HG03103 (cell line): ENCODE measurements at regions not wholly inside any gene's neighbourhood (a gene's known extent, or its start where the extent isn't known, plus 50 kb on each side); places are given as distances from the start of the nearest gene placed in this dataset.
"Not testable (repeated sequence)": the region's sequence is repeated elsewhere in the genome, so short reads cannot be mapped to it uniquely, and the experiment has no call there.

Experiments used
- ATAC-seq: cut with Tn5 transposase; IDR thresholded peaks from one replicate; pipeline ENCODE4 v1.9.1; 2021; ENCODE audit warnings: low read depth; ENCODE audit not compliant: unreplicated experiment

DNA sequence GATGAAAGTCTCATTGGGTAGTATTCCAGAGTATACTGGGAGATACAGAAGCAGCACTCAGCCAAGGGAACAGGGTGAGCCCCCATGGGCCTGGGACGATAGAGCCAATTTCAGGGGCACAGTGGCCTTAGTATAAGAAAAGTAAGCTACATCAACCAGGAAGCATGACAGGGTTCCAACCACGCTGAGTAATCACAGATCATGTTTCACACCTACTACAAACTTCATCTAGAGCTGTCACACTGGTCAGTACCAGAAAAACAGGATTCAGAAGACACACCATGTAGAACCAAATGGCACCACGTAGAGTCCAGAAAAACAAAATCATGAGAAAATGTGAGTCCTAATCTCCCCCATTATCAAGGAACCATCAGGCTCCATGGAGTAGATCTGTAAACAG is 1292.4 kb upstream of the MIR17HG start:
- ATAC-seq = no peak

DNA sequence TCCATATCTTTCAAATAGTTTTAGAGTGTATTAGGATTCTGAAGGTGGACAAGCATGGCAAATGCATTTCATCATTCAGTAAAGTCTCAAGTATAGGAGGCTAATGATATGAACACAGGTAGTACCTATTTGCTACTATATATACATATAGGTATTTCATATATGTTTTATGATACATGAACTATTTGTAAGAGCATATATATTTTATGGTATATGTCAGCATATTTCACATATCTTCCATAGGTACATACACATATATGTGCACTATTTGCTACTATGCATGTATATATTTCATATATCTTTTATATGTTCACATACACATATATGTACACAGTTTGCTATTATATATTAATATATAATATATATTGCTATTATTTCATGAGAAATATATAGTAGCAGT is 1291.7 kb upstream of the MIR17HG start:
- ATAC-seq = no peak

DNA sequence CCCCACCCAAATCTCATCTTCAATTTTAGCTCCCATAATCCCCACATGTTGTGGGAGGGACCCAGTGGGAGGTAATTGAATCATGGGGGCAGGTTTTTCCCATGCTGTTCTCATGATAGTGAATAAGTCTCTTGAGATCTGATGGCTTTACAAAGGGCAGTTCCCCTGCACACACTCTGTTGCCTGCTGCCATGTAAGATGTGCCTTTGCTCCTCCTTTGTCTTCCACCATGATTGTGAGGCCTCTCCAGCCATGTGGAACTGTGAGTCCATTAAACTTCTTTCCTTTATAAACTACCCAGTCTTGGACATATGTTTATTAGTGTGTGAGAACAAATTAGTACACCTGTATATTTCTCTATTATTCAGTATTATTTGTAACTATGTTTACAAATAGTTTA is 1283.3 kb upstream of the MIR17HG start:
- not testable (repeated sequence) for ATAC-seq

DNA sequence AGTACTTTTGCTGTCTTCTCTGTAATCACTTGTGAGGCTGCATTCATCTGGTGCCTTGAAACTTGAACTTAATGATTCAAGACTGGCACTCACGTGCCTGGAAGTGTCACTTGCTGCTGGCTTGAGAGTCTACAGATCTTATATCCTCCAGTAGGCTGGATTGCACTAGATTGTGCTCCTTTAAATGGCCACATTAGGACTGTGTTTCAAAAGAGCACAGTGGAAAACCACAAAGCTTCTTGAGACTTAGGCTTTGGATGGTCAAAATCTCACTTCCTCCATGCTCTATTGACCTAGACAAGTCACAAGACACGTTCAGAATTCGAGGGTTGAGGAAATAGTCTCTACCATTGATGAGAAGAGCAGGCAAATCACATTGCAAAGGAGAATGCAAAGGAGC is 1278.8 kb upstream of the MIR17HG start:
- no peak for ATAC-seq

DNA sequence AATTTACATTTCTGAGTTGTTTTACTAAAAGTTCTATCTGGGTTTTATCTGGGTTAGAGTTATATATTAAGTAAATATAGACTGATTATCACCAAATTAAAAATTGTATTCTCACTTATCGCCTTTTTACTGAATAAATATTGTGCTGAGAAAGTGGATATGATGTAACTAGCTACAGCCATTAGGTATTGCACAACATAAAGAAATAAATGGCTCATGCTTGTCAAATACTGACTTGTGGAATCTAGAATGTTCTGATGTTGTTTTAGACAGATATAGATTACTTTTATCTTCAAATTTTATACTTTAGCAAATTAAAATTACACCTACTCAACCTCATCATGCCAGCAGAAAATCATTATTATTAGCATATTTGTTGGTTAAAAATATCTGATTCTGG is 1277.1 kb upstream of the MIR17HG start:
- no peak for ATAC-seq

DNA sequence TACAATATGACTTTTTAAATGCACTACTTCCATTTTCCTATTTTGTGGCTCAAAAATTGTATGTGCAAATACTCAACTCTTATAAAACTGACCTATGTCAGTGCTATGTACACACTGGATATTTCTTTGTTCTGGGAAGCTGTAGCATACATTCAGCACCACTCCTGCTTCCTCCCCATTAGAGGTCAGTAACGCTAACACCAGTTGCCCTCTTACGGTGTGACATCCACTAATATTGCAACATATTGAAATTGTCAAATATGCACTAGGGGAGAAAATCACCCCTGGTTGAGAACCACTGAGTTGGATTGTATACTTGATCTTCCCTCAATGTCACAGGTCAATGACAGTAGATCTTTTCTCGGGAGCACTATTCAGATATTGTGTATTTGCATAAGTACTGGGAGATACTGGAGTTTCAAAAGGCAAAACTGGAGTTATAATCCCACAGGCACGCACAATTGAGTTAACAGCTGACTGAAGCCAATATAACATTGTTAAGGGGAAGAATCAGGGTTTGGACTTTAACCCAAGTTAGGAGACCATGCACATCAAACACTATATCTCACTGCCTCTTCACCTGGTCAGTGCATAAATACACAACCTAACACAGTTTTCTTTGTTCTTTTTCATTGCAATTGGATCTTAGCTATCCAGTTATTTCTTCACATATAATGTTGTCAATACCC is 1276.5 kb upstream of the MIR17HG start:
- no peak for ATAC-seq

DNA sequence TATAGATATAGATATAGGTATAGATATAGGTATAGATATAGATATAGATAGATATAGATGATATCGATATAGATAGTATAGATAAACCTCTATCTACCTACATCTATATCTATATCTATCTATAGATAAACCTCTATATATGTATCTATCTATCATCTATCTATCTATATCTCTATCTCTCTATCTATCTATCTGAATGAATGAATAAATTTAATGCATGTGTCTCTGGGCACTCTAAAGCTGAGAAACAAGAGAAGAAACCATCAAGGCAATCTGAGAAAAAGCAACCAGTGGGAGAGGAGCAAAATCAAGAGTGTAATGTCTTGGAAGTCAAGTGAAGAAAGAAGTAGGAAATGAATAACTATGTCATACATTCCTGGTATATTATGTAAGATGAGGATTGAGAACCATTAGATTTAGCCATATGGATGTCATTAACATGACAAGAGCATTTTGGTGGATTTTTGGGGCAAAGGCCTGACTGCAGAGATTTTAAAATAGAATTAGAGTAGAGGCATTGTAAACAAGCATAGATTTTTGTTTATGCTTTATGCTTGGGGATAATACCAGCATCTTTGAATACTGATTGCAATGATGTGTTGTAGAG is 1262.7 kb upstream of the MIR17HG start:
- no peak for ATAC-seq

DNA sequence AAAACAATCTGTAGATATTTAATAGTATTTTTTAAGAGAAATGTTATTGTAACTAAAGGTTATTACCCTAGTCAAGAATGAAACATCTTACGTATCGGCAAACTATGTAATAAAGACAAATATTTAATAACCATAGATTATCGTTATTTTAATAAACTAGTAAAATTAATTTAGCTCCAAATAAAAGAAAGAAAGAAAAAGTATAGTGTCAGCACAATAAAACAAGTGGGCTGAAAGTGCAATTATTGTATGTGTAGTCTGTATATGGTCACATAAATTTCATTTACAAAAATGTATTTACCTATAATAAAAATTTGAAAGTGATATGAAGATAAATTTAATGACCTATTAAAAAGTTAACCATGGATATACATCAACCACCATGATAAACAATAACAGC is 1258.4 kb upstream of the MIR17HG start:
- ATAC-seq = no peak

DNA sequence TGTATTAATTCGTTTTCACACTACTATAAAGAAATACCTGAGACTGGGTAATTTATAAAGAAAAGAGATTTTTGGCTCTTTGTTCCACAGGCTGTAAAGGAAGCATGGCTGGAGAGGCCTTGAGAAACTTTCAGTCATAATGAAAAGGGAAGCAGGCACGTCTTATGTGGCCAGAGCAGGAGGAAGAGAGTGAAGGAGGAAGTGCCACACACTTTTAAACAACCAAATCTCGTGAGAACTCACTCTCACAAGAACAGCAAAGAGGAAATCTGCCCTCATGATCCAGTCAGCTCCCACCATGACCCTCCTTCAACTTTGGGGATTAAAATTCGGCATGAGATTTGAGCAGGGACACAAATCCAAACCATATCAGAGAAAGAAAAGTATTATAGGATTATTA is 1255.9 kb upstream of the MIR17HG start:
- no peak for ATAC-seq

DNA sequence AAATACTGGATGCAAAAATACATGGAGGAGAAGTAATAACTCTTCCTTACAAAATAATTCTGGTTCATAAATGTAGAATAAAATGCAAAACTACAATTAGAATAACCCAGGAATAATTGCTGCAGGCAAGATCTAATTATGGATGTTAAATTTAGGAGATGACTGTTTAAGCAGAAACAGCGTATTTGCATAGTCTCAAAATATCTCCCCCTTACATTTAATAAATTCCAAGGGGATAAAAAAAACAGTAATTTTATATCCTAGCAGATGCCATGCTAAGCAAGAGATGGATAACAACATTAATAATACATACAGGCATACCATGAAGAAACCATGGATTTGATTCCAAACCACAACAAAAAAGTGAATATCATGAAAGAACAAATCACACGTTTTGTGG is 1253.1 kb upstream of the MIR17HG start:
- ATAC-seq = no peak

DNA sequence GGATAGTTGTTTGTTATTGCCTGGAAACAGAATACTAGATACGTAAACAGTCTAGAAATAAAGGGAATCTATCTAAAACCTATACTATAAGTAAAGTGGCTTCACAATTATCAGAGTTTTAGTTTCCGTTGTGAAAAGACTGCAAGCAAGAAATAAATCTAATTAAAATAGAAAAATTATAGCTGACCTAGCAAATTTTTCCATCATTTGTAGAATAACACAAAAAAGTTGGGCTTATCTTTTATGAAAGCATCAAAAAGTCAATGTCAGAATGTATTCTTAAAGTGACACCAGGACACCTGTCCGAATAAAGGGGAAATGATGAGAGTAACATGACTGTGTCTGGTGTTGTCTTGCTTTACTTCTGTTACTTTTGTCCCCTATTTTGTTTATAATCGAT is 1248.9 kb upstream of the MIR17HG start:
- no peak for ATAC-seq

DNA sequence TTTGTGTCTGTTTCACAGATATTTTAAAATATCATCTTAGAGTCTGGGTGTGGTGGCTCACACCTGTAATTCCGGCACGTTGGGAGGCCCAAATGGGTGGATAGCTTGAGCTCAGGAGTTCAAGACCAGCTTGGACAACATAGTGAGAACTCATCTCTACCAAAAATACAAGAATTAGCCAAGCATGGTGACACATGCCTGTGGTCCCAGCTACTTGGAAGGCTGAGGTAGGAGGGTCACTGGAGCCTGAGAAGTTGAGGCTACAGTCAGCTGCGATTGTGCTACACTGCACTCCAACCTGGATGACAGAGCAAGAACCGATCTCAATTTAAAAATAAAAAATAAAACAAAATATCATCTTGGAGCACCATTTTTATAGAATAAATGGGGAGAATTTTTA is 1247.6 kb upstream of the MIR17HG start:
- no peak for ATAC-seq

DNA sequence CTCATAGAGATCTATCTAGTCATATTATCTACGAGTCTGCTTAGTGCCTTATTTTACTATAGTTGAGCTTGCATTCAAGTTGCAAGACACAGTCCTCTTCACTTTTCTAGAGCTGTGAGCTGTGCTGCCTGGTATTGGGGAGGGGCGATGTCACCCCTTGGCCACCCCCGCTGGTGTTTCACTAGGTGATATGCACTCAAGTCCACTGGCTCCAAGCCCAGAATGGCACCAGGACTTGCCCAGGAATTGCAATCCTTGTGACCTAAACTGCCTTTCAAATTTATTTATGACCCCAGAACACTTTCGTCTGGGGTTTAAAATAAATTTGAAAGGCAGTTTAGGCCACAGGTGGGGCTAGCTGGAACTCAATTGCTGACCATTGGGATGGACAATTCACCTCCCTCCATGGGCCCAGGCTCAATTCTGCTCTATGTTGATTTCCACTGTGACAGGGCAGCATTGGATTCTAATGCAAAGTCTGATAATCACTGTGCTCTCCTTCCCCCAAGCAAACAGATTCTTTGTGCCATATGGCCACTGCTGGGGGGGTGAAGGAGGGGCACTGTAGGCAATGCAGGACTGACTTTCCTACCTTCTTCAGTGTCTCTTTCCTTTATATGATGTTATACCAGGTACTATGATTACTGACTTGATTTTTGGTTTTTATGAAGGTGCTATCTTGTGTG is 1244.2 kb upstream of the MIR17HG start:
- ATAC-seq = no peak

DNA sequence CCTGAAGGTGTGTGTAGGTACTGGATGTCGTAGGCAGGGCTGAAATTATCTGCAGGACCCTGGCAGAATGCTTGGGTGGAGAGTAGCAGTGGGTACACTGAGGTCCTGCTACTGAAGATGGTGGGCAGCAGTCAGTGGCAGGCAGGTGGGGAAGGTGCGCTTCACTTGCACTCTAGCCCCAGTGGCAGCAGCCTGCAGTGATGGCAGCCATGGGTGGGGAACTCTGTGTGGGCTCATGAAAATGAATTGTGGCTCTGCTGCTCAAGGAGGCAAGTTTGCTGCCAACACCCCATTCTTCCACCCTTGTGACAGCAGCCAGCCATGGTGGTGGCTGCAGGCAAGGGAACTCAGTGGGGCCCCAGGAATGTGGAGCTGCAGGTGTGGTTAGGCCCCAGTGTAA is 1242.7 kb upstream of the MIR17HG start:
- ATAC-seq = no peak

DNA sequence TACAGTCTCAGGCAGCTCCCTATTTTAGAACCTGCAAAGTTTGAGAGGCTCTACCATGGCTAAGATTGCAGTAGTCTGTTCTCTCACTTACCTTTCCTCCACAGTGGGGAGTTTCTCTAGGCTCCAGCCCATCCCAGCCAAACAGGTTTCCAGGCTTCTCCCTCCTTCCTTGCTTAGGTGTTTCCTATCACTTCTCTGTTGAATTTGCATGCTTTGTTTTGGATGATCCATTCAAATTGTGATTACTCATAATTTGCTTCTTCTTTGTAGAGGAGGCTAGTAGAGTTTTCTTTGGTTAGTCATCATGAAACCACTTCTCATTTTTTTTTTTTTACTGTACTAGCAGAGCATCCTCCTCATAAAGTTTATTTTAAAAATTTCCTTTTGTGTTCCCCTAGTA is 1242.2 kb upstream of the MIR17HG start:
- no peak for ATAC-seq

DNA sequence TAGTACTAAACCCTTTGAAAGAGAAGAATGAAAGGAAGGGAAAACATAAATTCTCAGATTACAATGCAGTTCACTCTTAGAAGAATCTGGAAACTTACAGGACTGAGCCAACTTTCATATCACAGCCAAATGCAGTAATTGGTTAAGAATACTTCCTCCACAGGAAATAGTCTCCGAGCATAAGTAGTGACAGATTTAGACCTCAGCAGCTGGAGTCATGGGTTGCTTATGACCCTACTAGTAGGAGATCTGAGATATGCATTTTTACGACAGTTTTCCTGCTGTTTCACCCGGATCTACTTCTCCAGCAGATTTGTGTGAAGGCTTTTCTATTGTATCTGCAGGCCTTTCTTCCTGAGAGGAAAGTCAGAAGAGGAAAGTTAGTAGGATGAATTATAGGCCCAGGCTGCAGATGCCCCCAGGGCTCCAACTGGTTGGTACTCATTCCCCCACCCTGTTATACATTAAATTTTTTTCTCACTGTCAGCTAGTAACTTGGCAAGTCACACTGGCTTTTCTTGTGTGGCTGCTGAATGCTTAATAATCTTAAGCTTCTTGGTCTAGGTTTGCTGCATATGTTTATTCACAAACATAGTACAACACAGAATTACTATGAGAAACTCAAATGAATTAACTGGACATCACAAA is 1241.5 kb upstream of the MIR17HG start:
- no peak for ATAC-seq

DNA sequence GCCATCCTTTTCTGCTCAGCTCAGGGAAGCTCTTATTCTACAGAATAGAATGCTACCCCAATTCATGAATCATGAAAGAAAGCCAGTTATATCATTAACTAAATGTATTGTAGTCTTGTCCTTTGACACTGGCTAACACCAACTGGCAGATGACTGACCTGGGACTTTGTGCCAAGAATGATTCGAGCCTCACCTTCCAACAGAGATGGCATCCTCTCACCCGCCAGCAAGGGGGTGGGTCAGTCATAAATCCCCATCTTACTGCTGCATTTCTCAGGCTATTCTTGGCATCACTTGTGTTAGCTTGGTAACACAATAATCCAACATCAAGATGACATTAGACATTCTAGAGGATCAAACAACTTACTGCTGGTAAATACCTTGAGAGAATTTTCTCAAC is 1239.8 kb upstream of the MIR17HG start:
- ATAC-seq = no peak

DNA sequence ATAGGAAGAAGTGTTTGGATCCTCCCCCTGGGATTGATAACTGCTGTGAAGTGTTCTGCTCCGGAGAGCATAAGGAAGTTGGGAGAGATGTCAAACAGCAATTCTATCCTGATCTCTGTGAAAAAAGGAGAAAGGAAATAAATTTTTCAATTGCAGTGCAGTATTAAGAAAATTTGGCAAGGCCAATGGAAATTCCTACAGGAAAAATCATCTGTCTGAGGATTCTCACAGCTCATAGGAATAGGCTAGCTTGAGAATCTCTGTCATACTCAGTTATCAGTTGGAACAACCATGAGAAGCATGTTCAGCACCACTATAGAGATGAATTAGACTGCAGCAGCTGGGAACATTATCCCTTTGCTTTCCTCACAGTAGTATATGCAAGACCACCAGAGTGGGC is 1238.9 kb upstream of the MIR17HG start:
- ATAC-seq = no peak

DNA sequence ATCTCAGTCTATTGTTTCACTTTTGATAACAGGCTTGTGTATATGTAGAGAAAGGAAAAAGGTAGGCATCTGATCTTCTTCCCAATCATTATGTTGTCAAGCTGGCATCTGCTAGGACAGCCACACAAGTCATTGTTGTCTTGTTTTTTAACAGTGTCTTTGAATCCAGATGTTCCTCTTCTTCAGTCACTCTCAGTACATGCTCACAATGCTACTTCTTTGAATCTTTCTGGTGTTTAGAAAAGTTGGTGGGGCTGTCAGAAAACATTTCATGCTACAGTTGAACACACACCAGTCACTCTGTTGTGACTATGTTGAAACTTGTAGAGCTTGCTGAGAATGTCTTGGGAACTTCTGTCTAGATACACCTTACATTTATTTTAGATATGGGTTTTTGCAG is 1231.4 kb upstream of the MIR17HG start:
- no peak for ATAC-seq

DNA sequence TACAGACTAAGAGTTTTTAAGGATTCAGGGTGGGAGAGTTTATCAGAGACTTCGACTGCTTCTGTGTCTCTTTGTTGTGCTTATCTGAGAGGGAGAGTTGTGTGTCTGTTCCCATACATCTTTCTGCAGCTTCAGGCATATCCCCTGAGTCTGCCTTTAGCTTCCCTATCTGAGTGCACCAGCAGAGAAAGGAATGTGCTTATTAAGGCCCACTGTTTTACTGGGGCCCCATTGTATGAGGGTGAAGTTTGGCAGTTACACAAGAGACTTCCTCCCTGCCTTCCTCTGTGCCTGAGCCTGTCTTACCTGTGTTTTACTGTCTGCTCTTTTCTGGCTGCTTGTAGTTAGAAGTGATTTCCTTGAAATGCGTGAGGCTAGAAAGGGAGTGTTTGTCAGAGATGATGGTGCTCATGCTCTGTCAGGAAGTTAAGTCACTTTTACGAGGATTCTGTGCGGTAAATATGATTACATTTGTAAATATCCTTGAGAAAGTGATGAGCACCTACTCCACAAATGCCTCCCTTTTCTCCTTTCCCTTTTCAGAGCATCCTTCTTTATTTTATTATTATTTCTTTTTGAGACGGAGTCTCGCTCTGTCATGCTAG is 1228.9 kb upstream of the MIR17HG start:
- ATAC-seq = no peak

DNA sequence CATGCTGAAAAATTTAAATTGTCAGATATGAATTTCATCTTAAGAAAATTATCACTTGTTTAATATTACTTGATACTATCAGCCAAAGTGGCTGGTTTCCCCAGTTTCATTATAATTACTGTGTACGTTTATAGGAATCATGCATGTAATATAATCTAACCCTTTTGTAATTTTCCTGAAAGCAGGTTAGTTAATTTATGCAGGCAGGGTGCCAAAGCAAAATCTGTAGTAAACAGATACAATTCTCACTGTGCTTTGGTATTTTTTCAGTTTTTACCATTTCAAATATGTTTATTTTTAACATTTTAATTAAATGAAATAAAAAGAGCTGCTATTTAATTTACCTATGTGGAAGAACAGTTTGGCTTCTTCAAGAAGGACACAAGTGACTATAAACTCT is 1227.5 kb upstream of the MIR17HG start:
- no peak for ATAC-seq
